ENCODE measurements at regions not wholly inside any gene's neighbourhood (a gene's known extent, or its start where the extent isn't known, plus 50 kb on each side); places are given as distances from the start of the nearest gene placed in this dataset.

DNA sequence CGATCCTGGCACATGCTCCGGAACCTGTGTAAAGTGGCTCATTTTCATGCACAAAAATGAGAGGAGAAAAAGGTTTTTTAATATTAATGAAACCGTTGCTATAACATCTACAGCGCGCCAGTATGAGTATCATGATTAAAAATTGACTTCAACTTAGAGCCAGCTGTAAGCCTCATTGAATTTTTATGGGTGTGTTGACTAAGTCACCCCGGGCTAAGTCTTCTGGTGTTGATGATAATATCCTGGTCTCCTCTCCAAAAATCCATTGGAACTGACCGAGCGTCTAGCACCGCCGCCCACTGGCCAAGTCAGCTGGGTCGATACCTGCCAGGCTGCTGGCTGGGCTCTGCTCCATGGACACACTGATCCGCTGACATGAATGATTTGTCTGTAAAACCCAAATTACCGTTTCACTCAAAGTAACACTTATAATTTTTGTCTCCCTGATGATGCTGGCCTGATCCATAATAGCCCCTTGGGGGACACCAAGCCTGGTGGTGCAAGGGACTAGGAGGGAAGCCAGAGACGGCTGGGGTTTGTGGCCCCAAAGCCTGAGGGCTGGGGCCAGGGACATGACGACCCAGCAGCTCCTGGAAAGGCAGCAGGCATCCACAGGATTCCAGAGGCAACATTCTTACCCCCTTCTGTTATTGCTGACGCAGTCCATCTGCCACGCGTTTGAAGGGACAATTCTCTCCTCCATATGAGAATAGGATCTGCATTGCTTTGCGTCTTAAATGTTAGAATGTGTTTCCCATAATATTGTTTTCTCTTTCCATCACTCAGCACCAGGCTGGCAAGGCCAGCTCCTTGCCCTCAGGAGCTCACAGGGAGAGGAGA is 131.0 kb upstream of the PPP2R2D start:
- Histone ChIP-seq H3K36me3 (no peaks in the 10 kb centered on the region), H3K27ac (no peak overlapping the region), H3K4me3 (no peak overlapping the region), H3K27me3 (no peaks in the 10 kb centered on the region), H3K4me1 (ENCODE audit: insufficient read depth) (no peaks in the 10 kb centered on the region), H3K9me3 (no peaks in the 10 kb centered on the region)
- DNase-seq: no peak
- intact Hi-C loops (cut with DNase I): no loop called here
- 67 to 71% (median 69%) methylated on average over 19 of the region's 19 CpGs for WGBS, 3 donors
- TF ChIP-seq EP300 (IDR thresholded peaks at IDR 0.05): no peak
- TF ChIP-seq, protein P1, sequence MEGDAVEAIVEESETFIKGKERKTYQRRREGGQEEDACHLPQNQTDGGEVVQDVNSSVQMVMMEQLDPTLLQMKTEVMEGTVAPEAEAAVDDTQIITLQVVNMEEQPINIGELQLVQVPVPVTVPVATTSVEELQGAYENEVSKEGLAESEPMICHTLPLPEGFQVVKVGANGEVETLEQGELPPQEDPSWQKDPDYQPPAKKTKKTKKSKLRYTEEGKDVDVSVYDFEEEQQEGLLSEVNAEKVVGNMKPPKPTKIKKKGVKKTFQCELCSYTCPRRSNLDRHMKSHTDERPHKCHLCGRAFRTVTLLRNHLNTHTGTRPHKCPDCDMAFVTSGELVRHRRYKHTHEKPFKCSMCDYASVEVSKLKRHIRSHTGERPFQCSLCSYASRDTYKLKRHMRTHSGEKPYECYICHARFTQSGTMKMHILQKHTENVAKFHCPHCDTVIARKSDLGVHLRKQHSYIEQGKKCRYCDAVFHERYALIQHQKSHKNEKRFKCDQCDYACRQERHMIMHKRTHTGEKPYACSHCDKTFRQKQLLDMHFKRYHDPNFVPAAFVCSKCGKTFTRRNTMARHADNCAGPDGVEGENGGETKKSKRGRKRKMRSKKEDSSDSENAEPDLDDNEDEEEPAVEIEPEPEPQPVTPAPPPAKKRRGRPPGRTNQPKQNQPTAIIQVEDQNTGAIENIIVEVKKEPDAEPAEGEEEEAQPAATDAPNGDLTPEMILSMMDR (IDR thresholded peaks at IDR 0.05): no peak
- TF ChIP-seq POLR2A (IDR thresholded peaks at IDR 0.05): no peak

DNA sequence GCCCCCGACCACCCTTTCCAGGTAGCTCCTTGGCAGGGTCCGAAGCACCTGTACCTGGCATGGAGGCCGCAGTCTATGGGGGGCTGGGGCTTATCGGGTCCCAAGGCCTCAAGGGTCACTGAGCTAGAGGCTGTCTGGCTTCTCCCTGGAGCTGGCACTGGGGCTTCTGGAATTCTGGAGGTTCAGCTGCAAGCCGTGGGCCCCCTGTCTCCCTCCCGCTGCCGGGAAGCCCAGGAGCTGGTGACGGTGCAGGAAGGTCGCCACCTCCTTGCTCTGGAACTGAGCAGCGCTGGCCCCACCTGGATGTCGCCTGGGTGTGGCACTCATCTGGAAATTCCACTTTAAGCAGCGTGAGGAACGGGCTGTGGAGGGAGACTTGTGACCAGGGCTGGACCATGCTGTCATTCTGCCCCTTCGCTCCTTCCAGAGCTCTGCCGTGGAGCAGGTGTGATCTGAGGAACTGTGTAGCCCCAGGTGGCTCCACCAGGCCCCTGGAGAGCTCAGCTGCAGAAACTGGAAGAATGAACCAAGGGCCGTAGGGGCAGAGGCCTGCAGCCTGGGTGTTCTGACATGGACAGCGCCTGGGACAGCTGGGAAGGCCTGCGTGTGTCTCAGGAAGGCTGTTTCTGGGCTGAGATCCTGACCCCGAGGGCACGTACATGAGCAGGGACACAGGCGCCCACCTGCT is 129.7 kb upstream of the PPP2R2D start:
- no peak for DNase-seq
- 81 to 86% (median 86%) methylated on average over 20 to 21 of the region's 21 CpGs for WGBS, 3 donors
- no peaks in the 10 kb centered on the region for H3K36me3 ChIP-seq
- intact Hi-C loops (cut with DNase I): no loop called here
- TF ChIP-seq POLR2A (IDR thresholded peaks at IDR 0.05): no peak
- TF ChIP-seq EP300 (IDR thresholded peaks at IDR 0.05): no peak
- TF ChIP-seq, protein P1 (IDR thresholded peaks at IDR 0.05): no peak
- no peak overlapping the region for H3K27ac ChIP-seq
- no peaks in the 10 kb centered on the region for H3K9me3 ChIP-seq
- H3K4me3 ChIP-seq: no peak overlapping the region
- H3K4me1 ChIP-seq (ENCODE audit: insufficient read depth): no peaks in the 10 kb centered on the region
- H3K27me3 ChIP-seq: no peaks in the 10 kb centered on the region

DNA sequence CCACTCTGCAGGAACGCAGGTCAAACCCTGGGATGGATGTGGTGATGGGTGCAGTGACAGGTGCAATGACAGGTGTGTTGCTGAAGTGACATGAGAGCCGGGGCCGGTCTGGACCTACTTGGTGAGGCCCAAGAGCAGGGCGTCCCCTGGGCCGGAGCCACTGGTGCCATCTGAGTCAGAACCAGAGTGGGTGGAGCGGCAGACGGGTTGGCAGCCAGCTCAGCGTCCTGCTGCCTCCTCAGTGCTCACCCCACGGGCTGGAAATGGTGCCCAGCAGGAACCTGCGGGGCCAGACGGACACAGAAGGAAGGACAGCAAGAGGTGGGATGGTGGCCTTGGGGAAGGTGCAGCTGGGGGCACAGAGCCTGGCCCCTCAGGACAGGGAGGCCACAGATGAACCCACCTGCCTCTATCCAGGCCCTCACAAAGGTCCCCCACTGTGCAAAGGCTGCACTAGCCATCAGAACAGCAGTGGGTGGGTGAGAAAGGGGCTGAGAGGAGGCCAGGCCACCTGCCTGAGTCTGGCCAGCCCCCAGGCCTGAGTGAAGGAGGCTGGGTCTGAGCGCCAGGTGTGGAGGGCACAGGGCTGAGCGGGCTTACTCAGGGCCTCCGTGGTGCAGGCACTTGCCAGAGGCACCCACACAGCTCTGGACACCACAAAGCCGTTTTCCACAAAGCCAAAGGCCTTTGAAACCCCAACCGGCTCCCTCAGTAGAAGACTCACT is 129.0 kb upstream of the PPP2R2D start:
- intact Hi-C loops (cut with DNase I): no loop called here
- Histone ChIP-seq H3K27me3 (no peaks in the 10 kb centered on the region), H3K4me1 (ENCODE audit: insufficient read depth) (no peaks in the 10 kb centered on the region), H3K9me3 (no peaks in the 10 kb centered on the region), H3K4me3 (no peak overlapping the region), H3K36me3 (no peaks in the 10 kb centered on the region), H3K27ac (no peak overlapping the region)
- no peak for DNase-seq
- TF ChIP-seq EP300 (IDR thresholded peaks at IDR 0.05) (no peak), POLR2A (IDR thresholded peaks at IDR 0.05) (no peak)
- TF ChIP-seq, protein P1 (IDR thresholded peaks at IDR 0.05): no peak
- 75 to 80% (median 79%) methylated on average over 16 of the region's 16 CpGs for WGBS, 3 donors

DNA sequence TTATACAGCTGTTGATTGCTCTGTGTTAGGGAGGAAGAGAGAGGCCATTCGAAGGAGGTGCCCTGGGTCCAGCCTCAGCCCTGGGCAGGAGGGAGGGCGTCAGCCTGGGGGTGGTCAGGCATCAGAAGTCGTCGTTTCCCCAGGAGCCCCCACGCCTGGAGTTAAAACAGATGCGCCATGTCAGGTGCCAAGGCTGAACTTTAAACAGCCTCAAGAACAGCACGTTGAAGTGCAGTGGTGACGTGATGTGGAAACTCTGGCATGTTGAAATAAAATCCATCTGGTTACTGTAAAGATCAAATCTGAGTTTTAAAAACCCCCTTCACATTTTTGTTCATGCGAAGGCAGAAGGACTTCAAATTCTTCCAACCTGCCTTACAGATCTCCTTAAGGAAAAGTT is 128.4 kb upstream of the PPP2R2D start:
- DNase-seq: no peak
- intact Hi-C loops (cut with DNase I): no loop called here
- WGBS, 3 donors: 11 to 23% (median 20%) methylated on average over 9 of the region's 9 CpGs

More for the DNA sequence above, 128.4 kb upstream of the PPP2R2D start:
- Histone ChIP-seq H3K4me1 (ENCODE audit: insufficient read depth) (no peaks in the 10 kb centered on the region), H3K4me3 (no peak overlapping the region), H3K36me3 (no peaks in the 10 kb centered on the region), H3K27me3 (no peaks in the 10 kb centered on the region), H3K27ac (no peak overlapping the region), H3K9me3 (peaks cover 0 to 3% of the 10 kb centered on the region in 2 donors)
- no peak for TF ChIP-seq EP300 (IDR thresholded peaks at IDR 0.05)
- TF ChIP-seq POLR2A (IDR thresholded peaks at IDR 0.05): no peak
- TF ChIP-seq, protein P1 (IDR thresholded peaks at IDR 0.05): no peak
